ENCODE measurements at regions not wholly inside any gene's neighbourhood (a gene's known extent, or its start where the extent isn't known, plus 50 kb on each side); places are given as distances from the start of the nearest gene placed in this dataset.

GRCh38 chr14:98278800-98279199, 993.2 kb downstream of the BCL11B start:
- Mint-ChIP-seq H3K4me3 (no peak overlapping the region), H3K4me1 (ENCODE audit: low read depth in 2 of 2) (no peaks in the 10 kb centered on the region), H3K27ac (peak overlapping the region in 1 of 2 donors; percentile 47), H3K27me3 (no peaks in the 10 kb centered on the region), H3K36me3 (ENCODE audit: insufficient read depth) (no peaks in the 10 kb centered on the region), H3K9me3 (peaks cover 0 to 8% of the 10 kb centered on the region in 2 donors)
- no peak for DNase-seq
- ATAC-seq (replicated peaks), result no peak

GRCh38 chr14:98280436-98280835, 991.6 kb downstream of the BCL11B start:
- ATAC-seq (replicated peaks) (no peak), DNase-seq (no peak)
- H3K9me3 Mint-ChIP-seq, result peaks cover 0 to 8% of the 10 kb centered on the region in 2 donors
- H3K4me1 Mint-ChIP-seq (ENCODE audit: low read depth in 2 of 2), result peaks cover 0 to 3% of the 10 kb centered on the region in 2 donors
- H3K36me3 Mint-ChIP-seq (ENCODE audit: insufficient read depth), result no peaks in the 10 kb centered on the region
- no peak overlapping the region for H3K4me3 Mint-ChIP-seq
- no peak overlapping the region for H3K27ac Mint-ChIP-seq
- H3K27me3 Mint-ChIP-seq, result no peaks in the 10 kb centered on the region

- Mint-ChIP-seq H3K4me1 (ENCODE audit: low read depth in 2 of 2) (peaks cover 3 to 10% of the 10 kb centered on the region in 2 donors), H3K36me3 (ENCODE audit: insufficient read depth) (no peaks in the 10 kb centered on the region), H3K4me3 (no peak overlapping the region), H3K9me3 (no peaks in the 10 kb centered on the region), H3K27ac (no peak overlapping the region), H3K27me3 (no peaks in the 10 kb centered on the region)
- no peak for DNase-seq
- no peak for ATAC-seq (replicated peaks)
Observed at GRCh38 chr14:98288825-98289224, 983.2 kb downstream of the BCL11B start.

- DNase-seq (no peak), ATAC-seq (replicated peaks) (no peak)
- no peak overlapping the region for H3K4me3 Mint-ChIP-seq
- no peak overlapping the region for H3K27ac Mint-ChIP-seq
- no peaks in the 10 kb centered on the region for H3K9me3 Mint-ChIP-seq
- no peaks in the 10 kb centered on the region for H3K36me3 Mint-ChIP-seq (ENCODE audit: insufficient read depth)
- H3K27me3 Mint-ChIP-seq, result no peaks in the 10 kb centered on the region
- peaks cover 3 to 7% of the 10 kb centered on the region in 2 donors for H3K4me1 Mint-ChIP-seq (ENCODE audit: low read depth in 2 of 2)
Observed at GRCh38 chr14:98290596-98290995, 981.4 kb downstream of the BCL11B start.

GRCh38 chr14:98292191-98292590, 979.8 kb downstream of the BCL11B start:
- no peak overlapping the region for H3K27ac Mint-ChIP-seq
- peaks cover 3% of the 10 kb centered on the region for H3K36me3 Mint-ChIP-seq (ENCODE audit: insufficient read depth)
- H3K9me3 Mint-ChIP-seq, result no peaks in the 10 kb centered on the region
- no peaks in the 10 kb centered on the region for H3K27me3 Mint-ChIP-seq
- no peak for ATAC-seq (replicated peaks)
- H3K4me3 Mint-ChIP-seq, result no peak overlapping the region
- H3K4me1 Mint-ChIP-seq (ENCODE audit: low read depth in 2 of 2), result peaks cover 3 to 4% of the 10 kb centered on the region in 2 donors
- DNase-seq, result no peak

- DNase-seq (no peak), ATAC-seq (replicated peaks) (no peak)
- no peaks in the 10 kb centered on the region for H3K27me3 Mint-ChIP-seq
- H3K9me3 Mint-ChIP-seq, result no peaks in the 10 kb centered on the region
- H3K4me3 Mint-ChIP-seq, result no peak overlapping the region
- H3K36me3 Mint-ChIP-seq (ENCODE audit: insufficient read depth), result peaks cover 3% of the 10 kb centered on the region
- no peak overlapping the region for H3K27ac Mint-ChIP-seq
- H3K4me1 Mint-ChIP-seq (ENCODE audit: low read depth in 2 of 2), result peaks cover 3 to 14% of the 10 kb centered on the region in 2 donors
Observed at GRCh38 chr14:98293576-98293975, 978.4 kb downstream of the BCL11B start.

- peaks cover 3% of the 10 kb centered on the region for H3K36me3 Mint-ChIP-seq (ENCODE audit: insufficient read depth)
- H3K4me3 Mint-ChIP-seq, result no peak overlapping the region
- H3K4me1 Mint-ChIP-seq (ENCODE audit: low read depth in 2 of 2), result peaks cover 3 to 18% of the 10 kb centered on the region in 2 donors
- H3K9me3 Mint-ChIP-seq, result no peaks in the 10 kb centered on the region
- no peak for DNase-seq
- no peaks in the 10 kb centered on the region for H3K27me3 Mint-ChIP-seq
- no peak overlapping the region for H3K27ac Mint-ChIP-seq
- no peak for ATAC-seq (replicated peaks)
Observed at GRCh38 chr14:98296895-98297294, 975.1 kb downstream of the BCL11B start.

- Mint-ChIP-seq H3K9me3 (no peaks in the 10 kb centered on the region), H3K4me1 (ENCODE audit: low read depth in 2 of 2) (peaks cover 0 to 14% of the 10 kb centered on the region in 2 donors), H3K27me3 (no peaks in the 10 kb centered on the region), H3K36me3 (ENCODE audit: insufficient read depth) (peaks cover 3% of the 10 kb centered on the region), H3K4me3 (no peak overlapping the region), H3K27ac (no peak overlapping the region)
- DNase-seq (no peak), ATAC-seq (replicated peaks) (no peak)
Observed at GRCh38 chr14:98297567-98297966, 974.4 kb downstream of the BCL11B start.

GRCh38 chr14:98298481-98299244, 973.3 kb downstream of the BCL11B start:
- Mint-ChIP-seq H3K4me3 (peak overlapping the region in 1 of 2 donors; percentile 56), H3K4me1 (ENCODE audit: low read depth in 2 of 2) (peaks cover 0 to 14% of the 10 kb centered on the region in 2 donors), H3K27me3 (no peaks in the 10 kb centered on the region), H3K36me3 (ENCODE audit: insufficient read depth) (peaks cover 3% of the 10 kb centered on the region), H3K9me3 (no peaks in the 10 kb centered on the region), H3K27ac (peak overlapping the region in 1 of 2 donors; percentile 33)
- DNase-seq (peak in 2 of 3 experiments; percentile 9 to 12), ATAC-seq (replicated peaks) (peak; percentile 89)

GRCh38 chr14:98301681-98302080, 970.3 kb downstream of the BCL11B start:
- no peaks in the 10 kb centered on the region for H3K27me3 Mint-ChIP-seq
- H3K9me3 Mint-ChIP-seq, result no peaks in the 10 kb centered on the region
- peaks cover 4 to 14% of the 10 kb centered on the region in 2 donors for H3K4me1 Mint-ChIP-seq (ENCODE audit: low read depth in 2 of 2)
- ATAC-seq (replicated peaks) (no peak), DNase-seq (no peak)
- H3K4me3 Mint-ChIP-seq, result no peak overlapping the region
- H3K27ac Mint-ChIP-seq, result no peak overlapping the region
- H3K36me3 Mint-ChIP-seq (ENCODE audit: insufficient read depth), result no peaks in the 10 kb centered on the region

- Mint-ChIP-seq H3K4me1 (ENCODE audit: low read depth in 2 of 2) (peaks cover 0 to 5% of the 10 kb centered on the region in 2 donors), H3K27ac (no peak overlapping the region), H3K27me3 (no peaks in the 10 kb centered on the region), H3K36me3 (ENCODE audit: insufficient read depth) (no peaks in the 10 kb centered on the region), H3K4me3 (no peak overlapping the region), H3K9me3 (no peaks in the 10 kb centered on the region)
- DNase-seq (no peak), ATAC-seq (replicated peaks) (no peak)
Observed at GRCh38 chr14:98304574-98304973, 967.4 kb downstream of the BCL11B start.

GRCh38 chr14:98309591-98309990, 962.4 kb downstream of the BCL11B start:
- peaks cover 2 to 5% of the 10 kb centered on the region in 2 donors for H3K4me1 Mint-ChIP-seq (ENCODE audit: low read depth in 2 of 2)
- H3K9me3 Mint-ChIP-seq, result no peaks in the 10 kb centered on the region
- no peaks in the 10 kb centered on the region for H3K27me3 Mint-ChIP-seq
- no peaks in the 10 kb centered on the region for H3K36me3 Mint-ChIP-seq (ENCODE audit: insufficient read depth)
- DNase-seq (no peak), ATAC-seq (replicated peaks) (no peak)
- peak overlapping the region in 1 of 2 donors; percentile 56 for H3K27ac Mint-ChIP-seq
- no peak overlapping the region for H3K4me3 Mint-ChIP-seq

GRCh38 chr14:98312006-98312405, 960.0 kb downstream of the BCL11B start:
- Mint-ChIP-seq H3K27ac (no peak overlapping the region), H3K27me3 (no peaks in the 10 kb centered on the region), H3K4me3 (no peak overlapping the region), H3K9me3 (no peaks in the 10 kb centered on the region), H3K4me1 (ENCODE audit: low read depth in 2 of 2) (peaks cover 0 to 2% of the 10 kb centered on the region in 2 donors), H3K36me3 (ENCODE audit: insufficient read depth) (no peaks in the 10 kb centered on the region)
- DNase-seq, result no peak
- ATAC-seq (replicated peaks), result no peak

- no peak for DNase-seq
- H3K27ac Mint-ChIP-seq, result peak overlapping the region; percentile 44 to 70
- H3K9me3 Mint-ChIP-seq, result peaks cover 0 to 2% of the 10 kb centered on the region in 2 donors
- no peak overlapping the region for H3K4me3 Mint-ChIP-seq
- no peak for ATAC-seq (replicated peaks)
- H3K27me3 Mint-ChIP-seq, result no peaks in the 10 kb centered on the region
- peaks cover 4 to 6% of the 10 kb centered on the region in 2 donors for H3K4me1 Mint-ChIP-seq (ENCODE audit: low read depth in 2 of 2)
- H3K36me3 Mint-ChIP-seq (ENCODE audit: insufficient read depth), result no peaks in the 10 kb centered on the region
Observed at GRCh38 chr14:98321841-98322240, 950.2 kb downstream of the BCL11B start.
